MM.1S (cell line): ENCODE measurements at regions not wholly inside any gene's neighbourhood (a gene's known extent, or its start where the extent isn't known, plus 50 kb on each side); places are given as distances from the start of the nearest gene placed in this dataset.

Source experiments
- EZH2 ChIP-seq: fragments of 300-600 bp; sonication (generic); optimal IDR thresholded peaks from 2 replicates; pipeline ENCODE3; 2017; ENCODE audit warnings: low read depth, mild to moderate bottlenecking, antibody characterized with exemption, low read length, mixed read lengths
- TF ChIP-seq, protein P1 (sequence below): fragments of 300-600 bp; sonication (generic); IDR thresholded peaks from 2 replicates; pipeline ENCODE4 v1.5.1; 2016; ENCODE audit warnings: antibody characterized with exemption, low read length, mixed read lengths

DNA sequence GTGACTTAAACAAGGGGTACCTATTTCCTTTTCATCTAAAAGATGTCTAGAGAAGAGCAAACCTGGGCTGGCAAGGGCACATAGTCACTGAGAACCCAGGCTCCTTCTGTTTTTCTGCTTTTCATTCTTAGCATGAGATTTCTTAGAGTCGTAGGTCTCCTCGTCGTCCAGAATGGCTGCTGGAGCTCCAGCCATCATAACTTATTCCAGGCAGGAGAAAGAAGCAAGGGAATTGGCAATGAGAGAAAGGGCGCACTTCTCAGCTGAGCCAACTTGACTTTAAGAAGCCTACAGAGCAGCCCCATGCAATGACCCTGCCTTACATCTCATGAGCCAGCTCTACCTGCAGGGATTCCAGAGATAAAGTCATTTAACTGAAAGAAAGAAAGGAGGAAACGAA lies 213.4 kb downstream of the BMP7 start:
- TF ChIP-seq EZH2, result no peak
- TF ChIP-seq, protein P1, sequence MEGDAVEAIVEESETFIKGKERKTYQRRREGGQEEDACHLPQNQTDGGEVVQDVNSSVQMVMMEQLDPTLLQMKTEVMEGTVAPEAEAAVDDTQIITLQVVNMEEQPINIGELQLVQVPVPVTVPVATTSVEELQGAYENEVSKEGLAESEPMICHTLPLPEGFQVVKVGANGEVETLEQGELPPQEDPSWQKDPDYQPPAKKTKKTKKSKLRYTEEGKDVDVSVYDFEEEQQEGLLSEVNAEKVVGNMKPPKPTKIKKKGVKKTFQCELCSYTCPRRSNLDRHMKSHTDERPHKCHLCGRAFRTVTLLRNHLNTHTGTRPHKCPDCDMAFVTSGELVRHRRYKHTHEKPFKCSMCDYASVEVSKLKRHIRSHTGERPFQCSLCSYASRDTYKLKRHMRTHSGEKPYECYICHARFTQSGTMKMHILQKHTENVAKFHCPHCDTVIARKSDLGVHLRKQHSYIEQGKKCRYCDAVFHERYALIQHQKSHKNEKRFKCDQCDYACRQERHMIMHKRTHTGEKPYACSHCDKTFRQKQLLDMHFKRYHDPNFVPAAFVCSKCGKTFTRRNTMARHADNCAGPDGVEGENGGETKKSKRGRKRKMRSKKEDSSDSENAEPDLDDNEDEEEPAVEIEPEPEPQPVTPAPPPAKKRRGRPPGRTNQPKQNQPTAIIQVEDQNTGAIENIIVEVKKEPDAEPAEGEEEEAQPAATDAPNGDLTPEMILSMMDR, result no peak
